H1 (cell line): ENCODE measurements at regions not wholly inside any gene's neighbourhood (a gene's known extent, or its start where the extent isn't known, plus 50 kb on each side); places are given as distances from the start of the nearest gene placed in this dataset.

Experiments
- CTCF ChIA-PET: fragments of 300-600 bp; sonication (Branson Sonifier 250); formaldehyde crosslinking; loops from one replicate; lab custom pipeline; 2021; ENCODE audit not compliant: partially characterized antibody; lab: Charles Lee
- POLR2A ChIA-PET: fragments of 300-600 bp; sonication (Branson Sonifier 250); formaldehyde crosslinking; loops from one replicate; lab custom pipeline; 2021; ENCODE audit warnings: inconsistent platforms; ENCODE audit not compliant: partially characterized antibody; lab: Charles Lee
- DNase-seq, 2 experiments: peaks; one replicate each; pipeline versions ENCODE4 v3.0.0 to v3.0.0-alpha.2; 2010 to 2022; ENCODE audit warnings: low spot score in 2 of 2, low read depth in 1 of 2, mixed read lengths in 1 of 2
- FAIRE-seq: peaks from 2 replicates; lab custom pipeline; 2011; peaks lifted over from hg19 to GRCh38; lab: Jason Lieb, UNC
- H2AFZ ChIP-seq: 2 replicates; pipeline ENCODE4 v1.8.1; 2012; ENCODE audit warnings: low read length, inconsistent platforms
- H2AK5ac ChIP-seq: 2 replicates; pipeline ENCODE4 v1.6.1; 2013; ENCODE audit warnings: low read depth, low read length
- H2BK120ac ChIP-seq: replicated peaks from 2 replicates; pipeline ENCODE3; 2013; ENCODE audit warnings: low read depth, low read length, inconsistent platforms
- H2BK12ac ChIP-seq: 2 replicates; pipeline ENCODE4 v1.6.1; 2013; ENCODE audit warnings: low read depth, low read length
- H2BK15ac ChIP-seq: 2 replicates; pipeline ENCODE4 v1.6.1; 2013; ENCODE audit warnings: low read length
- H2BK20ac ChIP-seq: 2 replicates; pipeline ENCODE4 v1.6.1; 2013; ENCODE audit warnings: low read length
- H2BK5ac ChIP-seq: 2 replicates; pipeline ENCODE4 v1.6.1; 2013; ENCODE audit warnings: low read depth, low read length
- H3K14ac ChIP-seq: 2 replicates; pipeline ENCODE4 v1.6.1; 2013; ENCODE audit warnings: inconsistent platforms; ENCODE audit not compliant: insufficient read length
- H3K18ac ChIP-seq: 2 replicates; pipeline ENCODE4 v1.6.1; 2013; ENCODE audit warnings: low read length; ENCODE audit errors: extremely low read depth
- H3K23ac ChIP-seq: 2 replicates; pipeline ENCODE4 v1.6.1; 2013; ENCODE audit warnings: inconsistent platforms; ENCODE audit not compliant: insufficient read length
- H3K23me2 ChIP-seq: 2 replicates; pipeline ENCODE4 v1.6.1; 2013; ENCODE audit warnings: low read depth, low read length
- H3K27ac ChIP-seq: 2 replicates; pipeline ENCODE4 v1.6.1; 2011; ENCODE audit warnings: low read depth, low read length, inconsistent platforms
- H3K27me3 ChIP-seq, 4 experiments: replicated peaks in 1 of 4; 1 replicate in 1 of 4; 2 replicates in 3 of 4; pipeline versions ENCODE4 v1.6.1 to v1.8.1; 2011 to 2013; ENCODE audit warnings: low read length in 3 of 4, mild to moderate bottlenecking in 3 of 4, inconsistent platforms in 2 of 4, mixed read lengths in 2 of 4, moderate library complexity in 1 of 4; ENCODE audit not compliant: control insufficient read depth in 3 of 4, insufficient read depth in 3 of 4; ENCODE audit errors: extremely low read depth in 1 of 4
- H3K36me3 ChIP-seq, 4 experiments: 2 replicates each; pipeline versions ENCODE4 v1.6.1 to v1.8.1; 2011 to 2013; ENCODE audit warnings: mild to moderate bottlenecking in 4 of 4, low read length in 3 of 4, moderate library complexity in 2 of 4, control low read depth in 1 of 4, inconsistent platforms in 1 of 4; ENCODE audit not compliant: insufficient read depth in 4 of 4, control insufficient read depth in 2 of 4
- H3K4ac ChIP-seq: replicated peaks from 2 replicates; pipeline ENCODE3; 2013; ENCODE audit warnings: low read length, low read depth, mixed read lengths, inconsistent platforms; ENCODE audit not compliant: insufficient read length
- H3K4me1 ChIP-seq, 4 experiments: replicated peaks in 1 of 4; 1 replicate in 1 of 4; 2 replicates in 3 of 4; pipeline versions ENCODE4 v1.6.1 to v1.8.1; 2011 to 2013; ENCODE audit warnings: low read length in 3 of 4, inconsistent platforms in 2 of 4, mixed read lengths in 1 of 4; ENCODE audit not compliant: insufficient read depth in 4 of 4, control insufficient read depth in 3 of 4
- H3K4me2 ChIP-seq, 2 experiments: 2 replicates each; pipeline versions ENCODE4 v1.6.1 to v1.8.1; 2011 to 2013; ENCODE audit warnings: low read depth in 2 of 2, low read length in 2 of 2, control low read depth in 1 of 2, inconsistent platforms in 1 of 2, mild to moderate bottlenecking in 1 of 2; ENCODE audit not compliant: insufficient read depth in 1 of 2
- H3K4me3 ChIP-seq, 4 experiments: fragments of 200-600, 300-600 bp in 1 of 4; sonication (generic), shearing (Covaris generic), sonication (Bioruptor Twin) in 1 of 4; 2 replicates each; pipeline versions ENCODE4 v1.5.1 to v1.8.1; 2011 to 2016; ENCODE audit warnings: low read length in 4 of 4, low read depth in 3 of 4, control low read depth in 2 of 4, inconsistent platforms in 2 of 4, mild to moderate bottlenecking in 2 of 4, mixed read lengths in 1 of 4, moderate library complexity in 1 of 4; ENCODE audit not compliant: insufficient read depth in 2 of 4; ENCODE audit errors: extremely low read depth in 1 of 4
- H3K56ac ChIP-seq: replicated peaks from 2 replicates; pipeline ENCODE3; 2013; ENCODE audit warnings: low read depth, mild to moderate bottlenecking, mixed read lengths, low read length, inconsistent platforms; ENCODE audit not compliant: insufficient read length
- H3K79me1 ChIP-seq: 2 replicates; pipeline ENCODE4 v1.6.1; 2013; ENCODE audit warnings: low read depth, low read length, control low read depth
- H3K79me2 ChIP-seq, 2 experiments: 2 replicates each; pipeline versions ENCODE4 v1.6.1 to v1.8.1; 2012 to 2013; ENCODE audit warnings: low read length in 2 of 2, mild to moderate bottlenecking in 2 of 2, inconsistent platforms in 1 of 2; ENCODE audit not compliant: insufficient read depth in 2 of 2, control insufficient read depth in 1 of 2
- H3K9ac ChIP-seq, 4 experiments: replicated peaks in 1 of 4; 1 replicate in 1 of 4; 2 replicates in 3 of 4; pipeline versions ENCODE4 v1.6.1 to v1.8.1; 2011 to 2013; ENCODE audit warnings: low read depth in 3 of 4, low read length in 3 of 4, control low read depth in 2 of 4, mild to moderate bottlenecking in 2 of 4, moderate library complexity in 2 of 4, inconsistent platforms in 1 of 4; ENCODE audit errors: extremely low read depth in 1 of 4
- H3K9me3 ChIP-seq, 2 experiments: 2 replicates each; pipeline versions ENCODE4 v1.6.1 to v1.8.1; 2012 to 2013; ENCODE audit warnings: mild to moderate bottlenecking in 2 of 2, moderate library complexity in 2 of 2, control low read depth in 1 of 2, inconsistent platforms in 1 of 2, low read depth in 1 of 2, low read length in 1 of 2, mixed read lengths in 1 of 2; ENCODE audit not compliant: insufficient read depth in 2 of 2
- H4K20me1 ChIP-seq, 2 experiments: replicated peaks in 1 of 2; 2 replicates each; pipeline versions ENCODE3 to v1.8.1; 2011 to 2013; ENCODE audit warnings: inconsistent platforms in 2 of 2, low read length in 2 of 2, mild to moderate bottlenecking in 1 of 2; ENCODE audit not compliant: insufficient read depth in 2 of 2, control insufficient read depth in 1 of 2
- H4K5ac ChIP-seq: 2 replicates; pipeline ENCODE4 v1.6.1; 2013; ENCODE audit warnings: low read length, low read depth, mixed read lengths, inconsistent platforms; ENCODE audit not compliant: insufficient read length
- H4K8ac ChIP-seq: 2 replicates; pipeline ENCODE4 v1.8.0; 2013; ENCODE audit warnings: mild to moderate bottlenecking, moderate library complexity, low read length, inconsistent platforms; ENCODE audit not compliant: insufficient read depth; ENCODE audit errors: extremely low read depth
- H4K91ac ChIP-seq: replicated peaks from 2 replicates; pipeline ENCODE3; 2013; ENCODE audit warnings: low read length, mixed read lengths, inconsistent platforms; ENCODE audit not compliant: insufficient read length
- JUND ChIP-seq: IDR thresholded peaks from 2 replicates; pipeline ENCODE4 v1.6.1; 2011; ENCODE audit warnings: mild to moderate bottlenecking, improper control_type of control experiment, low read length
- SUZ12 ChIP-seq: fragments of 200-600 bp; sonication (generic); IDR thresholded peaks from 2 replicates; pipeline ENCODE4 v1.6.1; 2012; ENCODE audit warnings: mild to moderate bottlenecking, inconsistent platforms, low read length, moderate library complexity, mixed read lengths
- WGBS, 2 experiments: shearing (Covaris generic) in 1 of 2; methylation state at CpG; one replicate each; pipeline versions ENCODE4 v1.1.6 to v1.1.7; 2013 to 2015; ENCODE audit warnings: low lambda C conversion rate in 2 of 2, mixed read lengths in 2 of 2, inconsistent platforms in 1 of 2, low coverage in 1 of 2, missing lambda C conversion rate in 1 of 2; ENCODE audit not compliant: insufficient replicate concordance in 2 of 2, insufficient coverage in 1 of 2, insufficient read length in 1 of 2; ENCODE audit errors: extremely low coverage in 1 of 2, missing lambda C conversion rate in 1 of 2; 5-methylcytosine and 5-hydroxymethylcytosine counted together

DNA sequence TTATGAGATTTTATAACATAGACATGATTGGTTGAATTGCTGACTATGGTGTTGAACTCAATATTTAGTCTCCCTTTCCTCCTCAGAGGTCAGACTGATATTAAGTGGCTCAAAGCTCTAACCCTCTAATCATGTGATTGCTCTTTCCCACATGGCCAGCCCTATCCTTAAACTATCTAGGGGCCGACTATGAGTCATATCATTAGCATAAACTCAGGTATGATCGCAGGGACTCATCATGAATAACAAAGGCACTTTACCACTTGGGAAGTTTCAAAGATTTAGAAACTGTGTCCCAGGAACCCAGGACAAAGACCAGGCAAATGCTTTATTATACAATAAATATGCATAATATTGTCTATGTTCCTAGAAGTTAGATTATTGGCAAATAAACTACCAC, 894.6 kb upstream of the NEGR1 start:
- no peak for FAIRE-seq
- peak; percentile 72 for TF ChIP-seq JUND
- no peak for TF ChIP-seq SUZ12

More for the DNA sequence above, 894.6 kb upstream of the NEGR1 start:
- no peak overlapping the region for H4K91ac ChIP-seq
- H4K5ac ChIP-seq, result no peak overlapping the region
- H2BK15ac ChIP-seq, result no peak overlapping the region
- no peak overlapping the region for H2BK120ac ChIP-seq
- H3K27me3 ChIP-seq, result no peaks in the 10 kb centered on the region
- H3K56ac ChIP-seq, result no peak overlapping the region
- no peak overlapping the region for H3K4ac ChIP-seq
- no peak overlapping the region for H3K23ac ChIP-seq
- no peak overlapping the region for H3K9ac ChIP-seq
- no peak overlapping the region for H2BK5ac ChIP-seq
- H3K14ac ChIP-seq, result no peak overlapping the region
- no peaks in the 10 kb centered on the region for H3K9me3 ChIP-seq
- H3K36me3 ChIP-seq, result no peaks in the 10 kb centered on the region
- no peak overlapping the region for H3K4me3 ChIP-seq
- peak overlapping the region; percentile 57; the same call in 1 of the 2 replicates for H2AFZ ChIP-seq
- no peak overlapping the region for H2AK5ac ChIP-seq
- no peak overlapping the region for H2BK12ac ChIP-seq
- H3K79me1 ChIP-seq, result no peaks in the 10 kb centered on the region
- CTCF ChIA-PET, result interaction anchor here (0.6 to 1.1 kb wide), 2 partner anchors 29 to 996 kb away, joined by 3 read pairs; no protein-coding TSS in a partner anchor
- H3K23me2 ChIP-seq, result no peaks in the 10 kb centered on the region
- no peak overlapping the region for H4K8ac ChIP-seq
- no peak for DNase-seq
- H2BK20ac ChIP-seq, result no peak overlapping the region
- 65% methylated on average over 2 of the region's 2 CpGs; no CpG with 5 or more reads in 1 of the 2 experiments for WGBS, 2 experiments
- no peaks in the 10 kb centered on the region for H3K79me2 ChIP-seq
- POLR2A ChIA-PET, result no interaction called here
- H3K27ac ChIP-seq, result no peak overlapping the region
- no peak overlapping the region for H3K18ac ChIP-seq
- no peaks in the 10 kb centered on the region for H4K20me1 ChIP-seq
- no peaks in the 10 kb centered on the region for H3K4me1 ChIP-seq
- no peak overlapping the region for H3K4me2 ChIP-seq
